Thyroid gland (tissue), 4 donors: ENCODE measurements at regions not wholly inside any gene's neighbourhood (a gene's known extent, or its start where the extent isn't known, plus 50 kb on each side); places are given as distances from the start of the nearest gene placed in this dataset.

ENCODE experiments used
- POLR2A ChIP-seq, 2 donors: fragments of 450-650 bp; IDR thresholded peaks; one replicate each; pipeline ENCODE4 v1.6.1; 2017; ENCODE audit warnings: antibody characterized with exemption in 2 of 2, mild to moderate bottlenecking in 2 of 2, moderate library complexity in 1 of 2
- TF ChIP-seq, protein P1 (sequence below), 6 experiments: fragments of 200-600 bp in 3 of 6; fragments of 450-650 bp in 3 of 6; sonication (generic) in 3 of 6; IDR thresholded peaks; one replicate each; pipeline ENCODE4 v1.5.1; 2016 to 2019; ENCODE audit warnings: antibody characterized with exemption in 6 of 6, mild to moderate bottlenecking in 2 of 6, inconsistent platforms in 1 of 6, moderate library complexity in 1 of 6

- TF ChIP-seq, protein P1, sequence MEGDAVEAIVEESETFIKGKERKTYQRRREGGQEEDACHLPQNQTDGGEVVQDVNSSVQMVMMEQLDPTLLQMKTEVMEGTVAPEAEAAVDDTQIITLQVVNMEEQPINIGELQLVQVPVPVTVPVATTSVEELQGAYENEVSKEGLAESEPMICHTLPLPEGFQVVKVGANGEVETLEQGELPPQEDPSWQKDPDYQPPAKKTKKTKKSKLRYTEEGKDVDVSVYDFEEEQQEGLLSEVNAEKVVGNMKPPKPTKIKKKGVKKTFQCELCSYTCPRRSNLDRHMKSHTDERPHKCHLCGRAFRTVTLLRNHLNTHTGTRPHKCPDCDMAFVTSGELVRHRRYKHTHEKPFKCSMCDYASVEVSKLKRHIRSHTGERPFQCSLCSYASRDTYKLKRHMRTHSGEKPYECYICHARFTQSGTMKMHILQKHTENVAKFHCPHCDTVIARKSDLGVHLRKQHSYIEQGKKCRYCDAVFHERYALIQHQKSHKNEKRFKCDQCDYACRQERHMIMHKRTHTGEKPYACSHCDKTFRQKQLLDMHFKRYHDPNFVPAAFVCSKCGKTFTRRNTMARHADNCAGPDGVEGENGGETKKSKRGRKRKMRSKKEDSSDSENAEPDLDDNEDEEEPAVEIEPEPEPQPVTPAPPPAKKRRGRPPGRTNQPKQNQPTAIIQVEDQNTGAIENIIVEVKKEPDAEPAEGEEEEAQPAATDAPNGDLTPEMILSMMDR (IDR thresholded peaks at IDR 0.05) = no peak
- TF ChIP-seq POLR2A (IDR thresholded peaks at IDR 0.05) = no peak
Observed at GRCh38 chr12:58325561-58325960, 384.2 kb downstream of the ATP23 start.
